ENCODE measurements at regions not wholly inside any gene's neighbourhood (a gene's known extent, or its start where the extent isn't known, plus 50 kb on each side); places are given as distances from the start of the nearest gene placed in this dataset.

DNA sequence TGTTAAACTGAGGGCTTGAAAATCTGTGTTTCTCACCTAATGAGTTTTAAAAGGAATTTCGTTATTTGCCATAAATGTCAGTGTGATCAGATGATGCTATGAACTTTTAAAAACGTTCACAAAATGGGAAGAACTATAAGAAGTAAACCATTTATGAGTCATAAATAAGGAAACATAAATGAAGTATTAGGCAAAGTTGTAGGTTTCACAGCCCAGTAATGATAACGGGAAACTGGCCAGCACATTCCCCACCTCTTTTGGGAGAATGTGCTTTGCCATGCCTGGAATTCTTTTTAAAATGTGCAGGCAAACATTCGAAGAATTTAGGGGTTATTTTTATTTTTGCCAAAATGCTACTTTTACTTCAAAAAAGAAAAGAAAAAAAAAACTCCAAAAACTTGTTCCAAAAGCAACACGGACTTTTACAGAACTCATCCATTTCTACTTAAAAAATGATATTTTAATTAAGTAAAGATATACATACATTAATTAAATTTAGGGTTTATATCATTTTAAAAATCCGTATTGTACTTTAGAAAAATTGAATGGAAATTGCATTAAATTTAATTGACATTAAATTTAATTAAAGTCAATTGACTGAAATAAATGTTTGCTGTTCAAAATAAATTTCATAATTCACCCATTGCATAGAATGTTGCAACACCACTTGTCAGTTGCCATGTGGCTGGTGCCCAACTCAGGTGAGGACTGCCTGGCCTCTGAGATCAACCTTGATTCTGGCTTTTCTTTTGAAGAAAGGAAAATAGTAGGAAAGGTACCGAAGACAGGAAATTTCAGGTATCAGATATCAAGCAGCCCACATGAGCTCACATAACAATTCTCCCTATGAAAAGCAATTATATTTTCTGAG is 1198.5 kb downstream of the EFNB2 start:
- Histone ChIP-seq H3K27ac (ENCODE audit: low read depth) (no peak overlapping the region), H3K9me2 (ENCODE audit: insufficient read depth) (no peaks in the 10 kb centered on the region; the same call in 1 of the 2 replicates), H3K27me3 (ENCODE audit: insufficient read depth) (no peaks in the 10 kb centered on the region), H2AFZ (peak overlapping the region; percentile 12; the same call in 1 of the 2 replicates), H3K4me3 (no peak overlapping the region), H3K36me3 (ENCODE audit: insufficient read depth) (no peaks in the 10 kb centered on the region), H4K20me1 (replicated peaks; ENCODE audit: insufficient read depth) (no peaks in the 10 kb centered on the region), H3K79me2 (replicated peaks; ENCODE audit: insufficient read depth) (no peaks in the 10 kb centered on the region), H3K4me1 (ENCODE audit: insufficient read depth) (peaks cover 15% of the 10 kb centered on the region), H3K4me2 (no peak overlapping the region), H3F3A (replicated peaks; ENCODE audit: low read depth) (no peaks in the 10 kb centered on the region)
- no peaks in the 10 kb centered on the region for H3K9me3 Mint-ChIP-seq
- H3K36me3 Mint-ChIP-seq (ENCODE audit: low read depth), result no peaks in the 10 kb centered on the region
- no peaks in the 10 kb centered on the region for H3K27me3 Mint-ChIP-seq (ENCODE audit: insufficient read depth, low read depth, poor library complexity)
- DNase-seq (ENCODE audit: low spot score) (no peak), ATAC-seq (no peak)
- H3K27ac Mint-ChIP-seq, result 0 out of 2 replicates have a peak overlapping the region, but pooled peaks have one; percentile 0
- H3K4me1 Mint-ChIP-seq, result peaks cover 13% of the 10 kb centered on the region; the same call in 2 of the 3 replicates
- no peak overlapping the region for H3K4me3 Mint-ChIP-seq
- TF ChIP-seq NANOG (IDR thresholded peaks at IDR 0.05; ENCODE audit: borderline replicate concordance) (no peak), EZH2phosphoT487 (IDR thresholded peaks at IDR 0.05; ENCODE audit: unreplicated experiment) (no peak), JUNB (IDR thresholded peaks at IDR 0.05; ENCODE audit: unreplicated experiment) (no peak), ZNF331 (CRISPR knock-in tag; IDR thresholded peaks at IDR 0.05; ENCODE audit: low read depth) (no peak), STAT1 (IDR thresholded peaks at IDR 0.05; ENCODE audit: unreplicated experiment) (no peak), CREB1 (CRISPR knock-in tag; IDR thresholded peaks at IDR 0.05; ENCODE audit: low read depth) (no peak), POLR2AphosphoS5 (IDR thresholded peaks at IDR 0.05; ENCODE audit: low read depth) (no peak), ZNF114 (CRISPR knock-in tag; IDR thresholded peaks at IDR 0.05) (no peak), EZH2 (IDR thresholded peaks at IDR 0.05; ENCODE audit: low read depth, unreplicated experiment) (no peak)
- TF ChIP-seq, protein P1, sequence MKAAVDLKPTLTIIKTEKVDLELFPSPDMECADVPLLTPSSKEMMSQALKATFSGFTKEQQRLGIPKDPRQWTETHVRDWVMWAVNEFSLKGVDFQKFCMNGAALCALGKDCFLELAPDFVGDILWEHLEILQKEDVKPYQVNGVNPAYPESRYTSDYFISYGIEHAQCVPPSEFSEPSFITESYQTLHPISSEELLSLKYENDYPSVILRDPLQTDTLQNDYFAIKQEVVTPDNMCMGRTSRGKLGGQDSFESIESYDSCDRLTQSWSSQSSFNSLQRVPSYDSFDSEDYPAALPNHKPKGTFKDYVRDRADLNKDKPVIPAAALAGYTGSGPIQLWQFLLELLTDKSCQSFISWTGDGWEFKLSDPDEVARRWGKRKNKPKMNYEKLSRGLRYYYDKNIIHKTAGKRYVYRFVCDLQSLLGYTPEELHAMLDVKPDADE (IDR thresholded peaks at IDR 0.05), result no peak
- TF ChIP-seq, protein P2, sequence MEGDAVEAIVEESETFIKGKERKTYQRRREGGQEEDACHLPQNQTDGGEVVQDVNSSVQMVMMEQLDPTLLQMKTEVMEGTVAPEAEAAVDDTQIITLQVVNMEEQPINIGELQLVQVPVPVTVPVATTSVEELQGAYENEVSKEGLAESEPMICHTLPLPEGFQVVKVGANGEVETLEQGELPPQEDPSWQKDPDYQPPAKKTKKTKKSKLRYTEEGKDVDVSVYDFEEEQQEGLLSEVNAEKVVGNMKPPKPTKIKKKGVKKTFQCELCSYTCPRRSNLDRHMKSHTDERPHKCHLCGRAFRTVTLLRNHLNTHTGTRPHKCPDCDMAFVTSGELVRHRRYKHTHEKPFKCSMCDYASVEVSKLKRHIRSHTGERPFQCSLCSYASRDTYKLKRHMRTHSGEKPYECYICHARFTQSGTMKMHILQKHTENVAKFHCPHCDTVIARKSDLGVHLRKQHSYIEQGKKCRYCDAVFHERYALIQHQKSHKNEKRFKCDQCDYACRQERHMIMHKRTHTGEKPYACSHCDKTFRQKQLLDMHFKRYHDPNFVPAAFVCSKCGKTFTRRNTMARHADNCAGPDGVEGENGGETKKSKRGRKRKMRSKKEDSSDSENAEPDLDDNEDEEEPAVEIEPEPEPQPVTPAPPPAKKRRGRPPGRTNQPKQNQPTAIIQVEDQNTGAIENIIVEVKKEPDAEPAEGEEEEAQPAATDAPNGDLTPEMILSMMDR (conservative IDR thresholded peaks at IDR 0.05; ENCODE audit: low read depth in 2 of 2), result no peak
- TF ChIP-seq, protein P3, sequence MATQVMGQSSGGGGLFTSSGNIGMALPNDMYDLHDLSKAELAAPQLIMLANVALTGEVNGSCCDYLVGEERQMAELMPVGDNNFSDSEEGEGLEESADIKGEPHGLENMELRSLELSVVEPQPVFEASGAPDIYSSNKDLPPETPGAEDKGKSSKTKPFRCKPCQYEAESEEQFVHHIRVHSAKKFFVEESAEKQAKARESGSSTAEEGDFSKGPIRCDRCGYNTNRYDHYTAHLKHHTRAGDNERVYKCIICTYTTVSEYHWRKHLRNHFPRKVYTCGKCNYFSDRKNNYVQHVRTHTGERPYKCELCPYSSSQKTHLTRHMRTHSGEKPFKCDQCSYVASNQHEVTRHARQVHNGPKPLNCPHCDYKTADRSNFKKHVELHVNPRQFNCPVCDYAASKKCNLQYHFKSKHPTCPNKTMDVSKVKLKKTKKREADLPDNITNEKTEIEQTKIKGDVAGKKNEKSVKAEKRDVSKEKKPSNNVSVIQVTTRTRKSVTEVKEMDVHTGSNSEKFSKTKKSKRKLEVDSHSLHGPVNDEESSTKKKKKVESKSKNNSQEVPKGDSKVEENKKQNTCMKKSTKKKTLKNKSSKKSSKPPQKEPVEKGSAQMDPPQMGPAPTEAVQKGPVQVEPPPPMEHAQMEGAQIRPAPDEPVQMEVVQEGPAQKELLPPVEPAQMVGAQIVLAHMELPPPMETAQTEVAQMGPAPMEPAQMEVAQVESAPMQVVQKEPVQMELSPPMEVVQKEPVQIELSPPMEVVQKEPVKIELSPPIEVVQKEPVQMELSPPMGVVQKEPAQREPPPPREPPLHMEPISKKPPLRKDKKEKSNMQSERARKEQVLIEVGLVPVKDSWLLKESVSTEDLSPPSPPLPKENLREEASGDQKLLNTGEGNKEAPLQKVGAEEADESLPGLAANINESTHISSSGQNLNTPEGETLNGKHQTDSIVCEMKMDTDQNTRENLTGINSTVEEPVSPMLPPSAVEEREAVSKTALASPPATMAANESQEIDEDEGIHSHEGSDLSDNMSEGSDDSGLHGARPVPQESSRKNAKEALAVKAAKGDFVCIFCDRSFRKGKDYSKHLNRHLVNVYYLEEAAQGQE (IDR thresholded peaks at IDR 0.05; ENCODE audit: unreplicated experiment), result no peak
- TF ChIP-seq, protein P4, sequence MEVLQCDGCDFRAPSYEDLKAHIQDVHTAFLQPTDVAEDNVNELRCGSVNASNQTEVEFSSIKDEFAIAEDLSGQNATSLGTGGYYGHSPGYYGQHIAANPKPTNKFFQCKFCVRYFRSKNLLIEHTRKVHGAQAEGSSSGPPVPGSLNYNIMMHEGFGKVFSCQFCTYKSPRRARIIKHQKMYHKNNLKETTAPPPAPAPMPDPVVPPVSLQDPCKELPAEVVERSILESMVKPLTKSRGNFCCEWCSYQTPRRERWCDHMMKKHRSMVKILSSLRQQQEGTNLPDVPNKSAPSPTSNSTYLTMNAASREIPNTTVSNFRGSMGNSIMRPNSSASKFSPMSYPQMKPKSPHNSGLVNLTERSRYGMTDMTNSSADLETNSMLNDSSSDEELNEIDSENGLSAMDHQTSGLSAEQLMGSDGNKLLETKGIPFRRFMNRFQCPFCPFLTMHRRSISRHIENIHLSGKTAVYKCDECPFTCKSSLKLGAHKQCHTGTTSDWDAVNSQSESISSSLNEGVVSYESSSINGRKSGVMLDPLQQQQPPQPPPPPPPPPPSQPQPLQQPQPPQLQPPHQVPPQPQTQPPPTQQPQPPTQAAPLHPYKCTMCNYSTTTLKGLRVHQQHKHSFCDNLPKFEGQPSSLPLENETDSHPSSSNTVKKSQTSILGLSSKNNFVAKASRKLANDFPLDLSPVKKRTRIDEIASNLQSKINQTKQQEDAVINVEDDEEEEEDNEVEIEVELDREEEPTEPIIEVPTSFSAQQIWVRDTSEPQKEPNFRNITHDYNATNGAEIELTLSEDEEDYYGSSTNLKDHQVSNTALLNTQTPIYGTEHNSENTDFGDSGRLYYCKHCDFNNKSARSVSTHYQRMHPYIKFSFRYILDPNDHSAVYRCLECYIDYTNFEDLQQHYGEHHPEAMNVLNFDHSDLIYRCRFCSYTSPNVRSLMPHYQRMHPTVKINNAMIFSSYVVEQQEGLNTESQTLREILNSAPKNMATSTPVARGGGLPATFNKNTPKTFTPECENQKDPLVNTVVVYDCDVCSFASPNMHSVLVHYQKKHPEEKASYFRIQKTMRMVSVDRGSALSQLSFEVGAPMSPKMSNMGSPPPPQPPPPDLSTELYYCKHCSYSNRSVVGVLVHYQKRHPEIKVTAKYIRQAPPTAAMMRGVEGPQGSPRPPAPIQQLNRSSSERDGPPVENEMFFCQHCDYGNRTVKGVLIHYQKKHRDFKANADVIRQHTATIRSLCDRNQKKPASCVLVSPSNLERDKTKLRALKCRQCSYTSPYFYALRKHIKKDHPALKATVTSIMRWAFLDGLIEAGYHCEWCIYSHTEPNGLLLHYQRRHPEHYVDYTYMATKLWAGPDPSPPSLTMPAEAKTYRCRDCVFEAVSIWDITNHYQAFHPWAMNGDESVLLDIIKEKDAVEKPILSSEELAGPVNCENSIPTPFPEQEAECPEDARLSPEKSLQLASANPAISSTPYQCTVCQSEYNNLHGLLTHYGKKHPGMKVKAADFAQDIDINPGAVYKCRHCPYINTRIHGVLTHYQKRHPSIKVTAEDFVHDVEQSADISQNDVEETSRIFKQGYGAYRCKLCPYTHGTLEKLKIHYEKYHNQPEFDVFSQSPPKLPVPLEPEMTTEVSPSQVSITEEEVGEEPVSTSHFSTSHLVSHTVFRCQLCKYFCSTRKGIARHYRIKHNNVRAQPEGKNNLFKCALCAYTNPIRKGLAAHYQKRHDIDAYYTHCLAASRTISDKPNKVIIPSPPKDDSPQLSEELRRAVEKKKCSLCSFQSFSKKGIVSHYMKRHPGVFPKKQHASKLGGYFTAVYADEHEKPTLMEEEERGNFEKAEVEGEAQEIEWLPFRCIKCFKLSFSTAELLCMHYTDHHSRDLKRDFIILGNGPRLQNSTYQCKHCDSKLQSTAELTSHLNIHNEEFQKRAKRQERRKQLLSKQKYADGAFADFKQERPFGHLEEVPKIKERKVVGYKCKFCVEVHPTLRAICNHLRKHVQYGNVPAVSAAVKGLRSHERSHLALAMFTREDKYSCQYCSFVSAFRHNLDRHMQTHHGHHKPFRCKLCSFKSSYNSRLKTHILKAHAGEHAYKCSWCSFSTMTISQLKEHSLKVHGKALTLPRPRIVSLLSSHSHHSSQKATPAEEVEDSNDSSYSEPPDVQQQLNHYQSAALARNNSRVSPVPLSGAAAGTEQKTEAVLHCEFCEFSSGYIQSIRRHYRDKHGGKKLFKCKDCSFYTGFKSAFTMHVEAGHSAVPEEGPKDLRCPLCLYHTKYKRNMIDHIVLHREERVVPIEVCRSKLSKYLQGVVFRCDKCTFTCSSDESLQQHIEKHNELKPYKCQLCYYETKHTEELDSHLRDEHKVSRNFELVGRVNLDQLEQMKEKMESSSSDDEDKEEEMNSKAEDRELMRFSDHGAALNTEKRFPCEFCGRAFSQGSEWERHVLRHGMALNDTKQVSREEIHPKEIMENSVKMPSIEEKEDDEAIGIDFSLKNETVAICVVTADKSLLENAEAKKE (CRISPR knock-in tag; IDR thresholded peaks at IDR 0.05), result no peak

All from GM23338 (cell line).